ENCODE measurements at regions not wholly inside any gene's neighbourhood (a gene's known extent, or its start where the extent isn't known, plus 50 kb on each side); places are given as distances from the start of the nearest gene placed in this dataset.
"Not testable (repeated sequence)": the region's sequence is repeated elsewhere in the genome, so short reads cannot be mapped to it uniquely, and the experiment has no call there.

DNA sequence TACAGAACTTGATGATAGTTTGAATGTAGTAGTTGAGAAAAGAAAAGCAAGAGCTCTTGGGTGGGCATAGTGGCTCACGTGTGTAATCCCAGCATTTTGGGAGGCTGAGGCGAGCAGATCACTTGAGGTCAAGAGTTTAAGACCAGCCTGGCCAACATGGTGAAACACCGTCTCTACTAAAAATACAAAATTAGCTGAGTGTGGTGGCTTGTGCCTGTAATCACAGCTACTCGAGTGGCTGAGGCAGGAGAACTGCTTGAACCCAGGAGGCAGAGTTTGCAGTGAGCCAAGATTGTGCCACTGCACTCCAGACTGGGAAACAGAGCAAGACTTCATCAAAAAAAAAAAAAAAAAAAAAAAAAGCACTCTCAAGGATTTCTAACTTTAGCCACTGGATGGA lies 900.2 kb upstream of the WWC1 start:
- TF ChIP-seq, protein P1, sequence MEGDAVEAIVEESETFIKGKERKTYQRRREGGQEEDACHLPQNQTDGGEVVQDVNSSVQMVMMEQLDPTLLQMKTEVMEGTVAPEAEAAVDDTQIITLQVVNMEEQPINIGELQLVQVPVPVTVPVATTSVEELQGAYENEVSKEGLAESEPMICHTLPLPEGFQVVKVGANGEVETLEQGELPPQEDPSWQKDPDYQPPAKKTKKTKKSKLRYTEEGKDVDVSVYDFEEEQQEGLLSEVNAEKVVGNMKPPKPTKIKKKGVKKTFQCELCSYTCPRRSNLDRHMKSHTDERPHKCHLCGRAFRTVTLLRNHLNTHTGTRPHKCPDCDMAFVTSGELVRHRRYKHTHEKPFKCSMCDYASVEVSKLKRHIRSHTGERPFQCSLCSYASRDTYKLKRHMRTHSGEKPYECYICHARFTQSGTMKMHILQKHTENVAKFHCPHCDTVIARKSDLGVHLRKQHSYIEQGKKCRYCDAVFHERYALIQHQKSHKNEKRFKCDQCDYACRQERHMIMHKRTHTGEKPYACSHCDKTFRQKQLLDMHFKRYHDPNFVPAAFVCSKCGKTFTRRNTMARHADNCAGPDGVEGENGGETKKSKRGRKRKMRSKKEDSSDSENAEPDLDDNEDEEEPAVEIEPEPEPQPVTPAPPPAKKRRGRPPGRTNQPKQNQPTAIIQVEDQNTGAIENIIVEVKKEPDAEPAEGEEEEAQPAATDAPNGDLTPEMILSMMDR (IDR thresholded peaks at IDR 0.05; ENCODE audit: insufficient read depth, low read length, poor library complexity, severe bottlenecking): not testable (repeated sequence)
- TF ChIP-seq EZH2phosphoT487 (conservative IDR thresholded peaks at IDR 0.05; ENCODE audit: low read length): not testable (repeated sequence)

All from SU-DHL-6 (cell line).